ENCODE measurements at regions not wholly inside any gene's neighbourhood (a gene's known extent, or its start where the extent isn't known, plus 50 kb on each side); places are given as distances from the start of the nearest gene placed in this dataset.

- Histone ChIP-seq H3K27ac (peak overlapping the region in 9 of 12 donors; percentile 4 to 71 (median 33)), H3K27me3 (no peaks in the 10 kb centered on the region), H3K36me3 (no peaks in the 10 kb centered on the region), H3K9me3 (no peaks in the 10 kb centered on the region), H3K4me1 (peaks cover 0 to 27% (median 12%) of the 10 kb centered on the region in 12 donors), H3K4me3 (no peak overlapping the region)
- no peak for TF ChIP-seq POLR2A (IDR thresholded peaks at IDR 0.05)
- DNase-seq (no peak), ATAC-seq (peak; percentile 47 to 71 (median 63))
- intact Hi-C loops (cut with DNase I), result no loop called here
- WGBS, 4 donors, result 28 to 39% (median 30%) methylated on average over 6 of the region's 6 CpGs
Observed at GRCh38 chr14:51318813-51319597, 79.0 kb downstream of the TMX1 start.

DNA sequence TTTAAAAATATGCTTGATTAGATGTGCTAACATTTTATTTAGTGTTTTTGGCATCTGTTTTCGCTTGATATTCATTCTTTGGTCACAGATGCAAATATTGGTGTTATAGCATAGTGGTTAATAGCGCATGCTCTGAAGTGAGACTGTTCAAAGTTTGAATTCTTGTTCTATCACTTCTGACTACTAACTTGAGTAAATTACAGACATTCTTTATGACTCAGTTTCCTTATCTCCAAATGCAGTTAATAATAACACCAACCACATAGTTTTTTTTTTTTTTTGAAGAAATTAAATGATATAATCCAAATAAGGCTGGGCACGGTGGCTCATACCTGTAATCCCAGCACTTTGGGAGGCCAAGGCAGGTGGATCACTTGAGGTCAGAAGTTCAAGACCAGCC lies 81.0 kb downstream of the TMX1 start:
- H3K27ac ChIP-seq, result no peak overlapping the region
- H3K4me1 ChIP-seq, result peaks cover 0 to 27% (median 12%) of the 10 kb centered on the region in 12 donors
- TF ChIP-seq POLR2A (IDR thresholded peaks at IDR 0.05) (no peak), CTCF (IDR thresholded peaks at IDR 0.05) (no peak)
- no peak for DNase-seq
- no peak overlapping the region for H3K4me3 ChIP-seq
- no peak for ATAC-seq
- WGBS, 4 donors, result 94 to 98% (median 96%) methylated on average over 3 of the region's 3 CpGs
- no peaks in the 10 kb centered on the region for H3K9me3 ChIP-seq
- intact Hi-C loops (cut with DNase I), result no loop called here
- H3K27me3 ChIP-seq, result no peaks in the 10 kb centered on the region
- no peaks in the 10 kb centered on the region for H3K36me3 ChIP-seq

DNA sequence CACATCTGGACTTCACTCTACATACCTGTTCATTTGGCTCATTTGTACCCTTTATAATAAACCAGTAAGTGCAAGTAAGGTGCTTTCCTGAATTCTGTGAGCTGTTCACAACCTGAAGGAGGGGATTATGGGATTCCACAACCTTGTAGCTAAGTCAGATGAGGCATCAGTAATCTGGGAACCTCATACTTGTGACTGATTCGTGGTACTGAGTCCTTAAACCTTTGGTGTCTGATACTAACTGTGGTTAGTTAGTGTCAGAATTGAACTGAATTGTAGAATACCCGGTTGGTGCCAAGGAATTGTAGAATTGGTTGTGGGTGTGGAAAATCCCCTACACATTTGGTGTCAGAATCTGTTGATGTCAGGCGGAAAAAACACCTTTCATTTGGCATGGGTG lies 83.4 kb downstream of the TMX1 start:
- TF ChIP-seq CTCF (IDR thresholded peaks at IDR 0.05) (no peak), POLR2A (IDR thresholded peaks at IDR 0.05) (no peak)
- ATAC-seq (no peak), DNase-seq (no peak)
- Histone ChIP-seq H3K4me1 (peaks cover 0 to 33% (median 22%) of the 10 kb centered on the region in 12 donors), H3K4me3 (no peak overlapping the region), H3K36me3 (no peaks in the 10 kb centered on the region), H3K27me3 (no peaks in the 10 kb centered on the region), H3K27ac (no peak overlapping the region), H3K9me3 (no peaks in the 10 kb centered on the region)
- WGBS, 4 donors, result 90 to 96% (median 94%) methylated on average over 3 of the region's 3 CpGs
- intact Hi-C loops (cut with DNase I), result no loop called here

GRCh38 chr14:51327376-51327775 lies 87.3 kb downstream of the TMX1 start:
- ATAC-seq, result no peak
- WGBS, 4 donors, result 67 to 74% (median 69%) methylated on average over 1 of the region's 1 CpG
- H3K4me3 ChIP-seq, result no peak overlapping the region
- H3K4me1 ChIP-seq, result peaks cover 0 to 41% (median 13%) of the 10 kb centered on the region in 12 donors
- peak overlapping the region in 7 of 12 donors; percentile 29 to 73 (median 66) for H3K27ac ChIP-seq
- H3K27me3 ChIP-seq, result no peaks in the 10 kb centered on the region
- H3K9me3 ChIP-seq, result no peaks in the 10 kb centered on the region
- DNase-seq, result no peak
- intact Hi-C loops (cut with DNase I), result no loop called here
- TF ChIP-seq POLR2A (IDR thresholded peaks at IDR 0.05) (no peak), CTCF (IDR thresholded peaks at IDR 0.05) (no peak)
- no peaks in the 10 kb centered on the region for H3K36me3 ChIP-seq

All from heart left ventricle (tissue), 16 donors.